ENCODE measurements at regions not wholly inside any gene's neighbourhood (a gene's known extent, or its start where the extent isn't known, plus 50 kb on each side); places are given as distances from the start of the nearest gene placed in this dataset.

DNA sequence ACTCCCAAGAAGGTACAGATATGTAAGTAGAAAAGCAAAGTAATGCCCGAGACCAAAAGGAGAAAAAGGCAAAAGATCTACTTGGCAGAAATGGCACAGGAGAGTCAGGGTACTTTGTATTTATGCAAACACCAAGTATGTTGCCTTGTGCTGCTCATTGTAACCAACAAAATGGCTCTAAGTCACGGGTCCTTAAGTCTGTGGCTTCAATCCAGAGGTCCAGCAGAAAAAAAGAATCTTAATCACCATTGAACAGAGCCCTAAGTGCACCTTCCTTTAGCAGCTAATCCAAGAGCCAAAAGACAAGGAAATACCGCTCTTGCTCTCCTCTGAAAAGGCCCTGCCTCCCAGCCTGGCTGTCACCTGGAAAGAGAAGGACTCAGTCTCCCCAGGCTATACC lies 324.9 kb upstream of the PPARGC1A start:
- TF ChIP-seq CTCF (conservative IDR thresholded peaks at IDR 0.05) (no peak), ZFX (IDR thresholded peaks at IDR 0.05) (no peak)
